Lower leg skin (tissue), 4 donors: ENCODE measurements at regions not wholly inside any gene's neighbourhood (a gene's known extent, or its start where the extent isn't known, plus 50 kb on each side); places are given as distances from the start of the nearest gene placed in this dataset.

Source experiments
- DNase-seq, 2 donors: peaks; one replicate each; pipeline ENCODE4 v3.0.0-alpha.2; 2019; ENCODE audit warnings: low spot score in 2 of 2
- H3K4me3 ChIP-seq: fragments of 200-600 bp; sonication (generic); 2 replicates; pipeline ENCODE4 v1.5.1; 2017; ENCODE audit warnings: mild to moderate bottlenecking, low read depth; ENCODE audit not compliant: poor library complexity, severe bottlenecking
- CTCF ChIP-seq, 3 donors: fragments of 450-650 bp; IDR thresholded peaks; one replicate each; pipeline ENCODE4 v1.5.1; 2016; ENCODE audit warnings: antibody characterized with exemption in 3 of 3, mild to moderate bottlenecking in 3 of 3, moderate library complexity in 2 of 3
- POLR2A ChIP-seq, 2 donors: fragments of 450-650 bp; IDR thresholded peaks; one replicate each; pipeline ENCODE4 v1.6.1; 2016 to 2017; ENCODE audit warnings: antibody characterized with exemption in 2 of 2, mild to moderate bottlenecking in 1 of 2, moderate library complexity in 1 of 2
- WGBS, 2 donors: methylation state at CpG; one replicate each; pipeline ENCODE4 v1.1.5; 2018; 5-methylcytosine and 5-hydroxymethylcytosine counted together
- intact Hi-C: fragments of 100-400 bp; cut with DNase I; formaldehyde crosslinking; loops from one replicate; pipeline ENCODE4 v1.15.0; 2023; ENCODE audit warnings: low total_unique reads

- no peak for DNase-seq
- no peak overlapping the region for H3K4me3 ChIP-seq
- no peak for TF ChIP-seq CTCF (IDR thresholded peaks at IDR 0.05)
- TF ChIP-seq POLR2A (IDR thresholded peaks at IDR 0.05) = no peak
- intact Hi-C loops = no loop called here
These were observed 471.6 kb downstream of the CPS1 start for GRCh38 chr2:211027976-211028375.

GRCh38 chr2:211033765-211034164 is 477.4 kb downstream of the CPS1 start:
- intact Hi-C loops = no loop called here
- DNase-seq = no peak
- 79 to 83% methylated on average over 2 of the region's 2 CpGs for WGBS, 2 donors
- no peak overlapping the region for H3K4me3 ChIP-seq
- TF ChIP-seq CTCF (IDR thresholded peaks at IDR 0.05) (no peak), POLR2A (IDR thresholded peaks at IDR 0.05) (no peak)

- no peak overlapping the region for H3K4me3 ChIP-seq
- intact Hi-C loops = no loop called here
- WGBS, 2 donors = 62 to 64% methylated on average over 4 of the region's 4 CpGs
- DNase-seq = no peak
- no peak for TF ChIP-seq CTCF (IDR thresholded peaks at IDR 0.05)
- TF ChIP-seq POLR2A (IDR thresholded peaks at IDR 0.05) = no peak
These were observed 479.3 kb downstream of the CPS1 start for GRCh38 chr2:211035548-211036185.

GRCh38 chr2:211045025-211045424 is 488.6 kb downstream of the CPS1 start:
- TF ChIP-seq POLR2A (IDR thresholded peaks at IDR 0.05) (no peak), CTCF (IDR thresholded peaks at IDR 0.05) (no peak)
- no peak for DNase-seq
- 72 to 78% methylated on average over 2 of the region's 2 CpGs for WGBS, 2 donors
- no peak overlapping the region for H3K4me3 ChIP-seq
- intact Hi-C loops = no loop called here

GRCh38 chr2:211049321-211050018 is 493.1 kb downstream of the CPS1 start:
- TF ChIP-seq CTCF (IDR thresholded peaks at IDR 0.05) (no peak), POLR2A (IDR thresholded peaks at IDR 0.05) (no peak)
- 82 to 83% methylated on average over 4 of the region's 4 CpGs for WGBS, 2 donors
- H3K4me3 ChIP-seq = no peak overlapping the region
- no peak for DNase-seq
- intact Hi-C loops = no loop called here
